22Rv1 (cell line): ENCODE measurements at regions not wholly inside any gene's neighbourhood (a gene's known extent, or its start where the extent isn't known, plus 50 kb on each side); places are given as distances from the start of the nearest gene placed in this dataset.

Experiments
- CTCF ChIP-seq: fragments of 450-650 bp; IDR thresholded peaks from 2 replicates; pipeline ENCODE4 v1.5.1; 2017; ENCODE audit warnings: mild to moderate bottlenecking
- ZFX ChIP-seq: fragments of 450-650 bp; IDR thresholded peaks from 2 replicates; pipeline ENCODE4 v1.6.1; 2017; ENCODE audit warnings: antibody characterized with exemption, borderline replicate concordance

- TF ChIP-seq CTCF (no peak), ZFX (no peak)
These were observed 254.7 kb downstream of the RAD51AP2 start for GRCh38 chr2:17263570-17263968.
